ENCODE measurements at regions not wholly inside any gene's neighbourhood (a gene's known extent, or its start where the extent isn't known, plus 50 kb on each side); places are given as distances from the start of the nearest gene placed in this dataset.

GRCh38 chr12:103075848-103076247 is 118.4 kb downstream of the ASCL1 start:
- TF ChIP-seq CTCF (conservative IDR thresholded peaks at IDR 0.05), result no peak
- H3K27ac ChIP-seq, result no peak overlapping the region

GRCh38 chr12:103077108-103077773 is 119.8 kb downstream of the ASCL1 start:
- no peak for TF ChIP-seq CTCF (conservative IDR thresholded peaks at IDR 0.05)

GRCh38 chr12:103085541-103085940 is 128.1 kb downstream of the ASCL1 start:
- no peak for TF ChIP-seq CTCF (conservative IDR thresholded peaks at IDR 0.05)
- H3K27ac ChIP-seq, result no peak overlapping the region

More at GRCh38 chr12:103077108-103077773, 119.8 kb downstream of the ASCL1 start:
- no peak overlapping the region for H3K27ac ChIP-seq

- no peak for TF ChIP-seq CTCF (conservative IDR thresholded peaks at IDR 0.05)
- no peak overlapping the region for H3K27ac ChIP-seq
Measured at GRCh38 chr12:103086471-103086870, 129.0 kb downstream of the ASCL1 start.

GRCh38 chr12:103093499-103094106 is 136.1 kb downstream of the ASCL1 start:
- TF ChIP-seq CTCF (conservative IDR thresholded peaks at IDR 0.05), result no peak
- H3K27ac ChIP-seq, result no peak overlapping the region

- H3K27ac ChIP-seq, result no peak overlapping the region
Measured at GRCh38 chr12:103097496-103097895, 140.0 kb downstream of the ASCL1 start.

More at GRCh38 chr12:103097496-103097895, 140.0 kb downstream of the ASCL1 start:
- no peak for TF ChIP-seq CTCF (conservative IDR thresholded peaks at IDR 0.05)

Measured in VCaP (cell line).